Activated T-cell treated with anti-CD3 and anti-CD28 coated beads for 1 hour (primary cell): ENCODE measurements at regions not wholly inside any gene's neighbourhood (a gene's known extent, or its start where the extent isn't known, plus 50 kb on each side); places are given as distances from the start of the nearest gene placed in this dataset.
"Not testable (repeated sequence)": the region's sequence is repeated elsewhere in the genome, so short reads cannot be mapped to it uniquely, and the experiment has no call there.

Experiments
- DNase-seq: peaks from one replicate; pipeline ENCODE4 v3.0.0-alpha.2; 2020; ENCODE audit warnings: low read depth

DNA sequence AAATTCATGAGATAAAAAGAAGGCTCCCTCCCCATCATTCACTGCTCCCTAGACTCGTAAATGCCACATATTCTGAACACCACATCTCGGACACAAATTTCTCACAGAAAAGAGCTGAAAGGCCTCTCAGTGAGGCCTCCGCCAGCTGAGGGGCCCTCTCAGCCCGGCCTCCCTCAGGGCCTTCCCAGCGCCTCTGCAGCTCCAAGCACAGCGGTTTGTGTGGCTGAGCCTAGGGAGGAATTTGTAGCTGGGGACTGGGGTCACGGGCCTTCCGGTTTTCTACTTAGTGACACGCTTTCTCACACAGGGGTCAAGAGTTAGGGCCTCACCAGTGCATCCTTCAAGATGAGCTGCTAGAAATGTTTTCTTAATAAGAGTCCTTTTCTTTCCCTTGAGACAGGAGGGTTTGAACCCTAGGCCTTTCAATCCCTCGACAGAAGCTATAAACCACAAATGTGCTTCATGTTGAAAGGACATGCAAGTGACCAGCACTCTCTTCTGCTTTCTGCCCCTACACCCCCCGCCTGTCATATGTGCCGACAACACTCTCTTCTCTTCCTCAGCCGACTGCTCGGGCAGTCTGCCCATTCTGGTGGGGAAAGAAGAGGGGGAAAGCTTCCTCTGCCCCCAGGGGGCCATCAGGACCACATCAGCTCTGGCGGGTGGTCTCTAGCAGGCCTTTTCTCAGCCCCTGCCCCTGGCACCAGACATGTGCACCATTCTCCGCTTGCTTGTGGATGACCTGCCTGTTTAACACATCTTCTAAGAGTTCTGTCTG is 104.9 kb downstream of the CHIC2 start:
- no peak for DNase-seq

DNA sequence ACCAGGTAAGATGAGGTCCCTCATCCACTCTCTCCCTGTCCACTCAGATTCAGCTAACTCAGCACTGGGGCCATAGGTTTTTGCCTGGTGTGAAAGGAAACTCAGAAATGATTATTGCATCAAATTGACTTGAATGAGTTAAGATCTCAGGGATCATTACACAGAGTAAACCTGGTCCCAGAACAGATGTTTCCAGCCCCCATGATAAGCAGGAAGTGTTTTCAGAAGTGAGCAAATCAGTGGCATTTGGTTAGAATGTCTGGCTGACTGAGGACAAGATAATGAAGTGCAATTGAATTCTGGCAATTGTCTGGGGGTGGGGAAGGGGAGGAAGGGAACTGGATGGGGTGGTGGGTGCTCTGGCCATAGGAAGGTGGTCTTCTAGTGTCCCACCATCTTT is 108.0 kb downstream of the CHIC2 start:
- DNase-seq = no peak

GRCh38 chr4:53956053-53956452 is 108.4 kb downstream of the CHIC2 start:
- DNase-seq = no peak

- no peak for DNase-seq
Measured at GRCh38 chr4:53951414-53951813, 113.0 kb downstream of the CHIC2 start.

DNA sequence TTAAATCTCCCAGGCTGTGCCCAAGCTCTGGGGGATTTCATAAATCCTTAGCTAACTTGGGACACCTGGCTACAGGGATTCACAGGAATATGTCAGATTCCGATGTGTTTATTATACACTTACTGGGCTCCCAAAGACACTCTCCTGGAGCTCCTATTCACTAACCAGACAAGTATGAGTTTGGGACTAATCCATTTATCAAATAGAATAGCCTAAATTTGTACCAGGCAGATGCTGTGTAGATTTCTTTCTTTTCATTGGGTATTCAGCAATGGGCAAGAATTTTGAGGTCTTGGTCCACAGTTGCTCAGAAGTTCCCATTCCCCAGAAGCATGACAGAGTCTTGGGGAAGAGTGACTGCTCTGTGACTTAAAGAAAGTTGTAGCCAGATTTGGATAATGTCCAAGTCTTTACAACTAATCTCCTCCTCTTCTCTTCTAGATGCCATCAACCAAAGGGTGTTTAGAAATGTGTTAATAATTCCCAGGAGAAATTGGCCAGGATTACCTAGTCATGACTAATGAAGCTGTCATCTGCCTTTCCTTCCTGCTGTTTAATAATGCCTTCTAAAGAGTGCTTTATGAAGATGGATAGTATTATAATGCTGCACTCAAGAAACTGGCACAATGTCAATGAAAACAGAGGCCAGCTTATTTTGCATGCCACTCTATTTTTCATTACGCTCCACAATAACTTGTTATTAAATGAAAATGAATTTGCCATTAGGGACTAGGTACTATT is 120.9 kb downstream of the CHIC2 start:
- no peak for DNase-seq

DNA sequence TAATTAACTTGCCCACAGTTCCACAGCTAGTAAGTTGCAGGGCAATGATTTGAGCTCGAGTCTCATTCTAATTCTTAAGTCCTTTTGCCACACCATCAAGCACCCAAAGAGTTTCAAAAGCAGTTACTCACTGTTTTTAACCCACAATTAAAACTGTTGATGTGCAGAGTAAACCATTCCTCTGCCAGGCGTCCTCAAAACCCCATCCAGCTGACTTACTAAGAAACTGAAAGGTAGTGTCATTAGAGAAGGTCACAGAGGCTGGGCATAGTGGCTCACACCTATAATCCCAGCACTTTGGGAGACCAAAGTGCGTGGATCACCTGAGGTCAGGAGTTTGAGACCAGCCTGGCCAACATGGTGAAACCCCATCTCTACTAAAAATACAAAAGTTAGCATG is 121.7 kb downstream of the CHIC2 start:
- DNase-seq = no peak

- no peak for DNase-seq
Measured at GRCh38 chr4:53941331-53941730, 123.1 kb downstream of the CHIC2 start.

- not testable (repeated sequence) for DNase-seq
Measured at GRCh38 chr4:53939892-53940291, 124.5 kb downstream of the CHIC2 start.

- DNase-seq = no peak
Measured at GRCh38 chr4:53937918-53938317, 126.5 kb downstream of the CHIC2 start.

DNA sequence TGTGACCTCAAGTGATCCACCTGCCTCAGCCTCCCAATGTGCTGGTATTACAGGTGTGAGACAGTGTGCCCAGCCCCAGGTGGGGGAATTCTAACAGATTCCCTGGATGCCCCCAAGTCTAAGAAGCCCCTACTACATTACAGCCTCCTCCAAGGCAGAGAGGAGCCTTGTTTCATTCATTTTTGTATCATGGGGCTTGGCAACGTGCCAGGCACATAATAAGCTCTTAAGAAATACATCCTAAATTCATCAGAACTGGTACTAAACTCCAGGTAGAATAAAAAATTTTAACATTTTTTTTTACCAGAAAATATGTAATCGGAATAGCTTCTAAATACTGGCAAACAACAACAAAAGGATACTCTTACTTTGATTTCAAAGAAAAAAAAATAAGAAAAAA is 127.1 kb downstream of the CHIC2 start:
- DNase-seq = no peak

GRCh38 chr4:53935780-53936179 is 128.6 kb downstream of the CHIC2 start:
- no peak for DNase-seq

DNA sequence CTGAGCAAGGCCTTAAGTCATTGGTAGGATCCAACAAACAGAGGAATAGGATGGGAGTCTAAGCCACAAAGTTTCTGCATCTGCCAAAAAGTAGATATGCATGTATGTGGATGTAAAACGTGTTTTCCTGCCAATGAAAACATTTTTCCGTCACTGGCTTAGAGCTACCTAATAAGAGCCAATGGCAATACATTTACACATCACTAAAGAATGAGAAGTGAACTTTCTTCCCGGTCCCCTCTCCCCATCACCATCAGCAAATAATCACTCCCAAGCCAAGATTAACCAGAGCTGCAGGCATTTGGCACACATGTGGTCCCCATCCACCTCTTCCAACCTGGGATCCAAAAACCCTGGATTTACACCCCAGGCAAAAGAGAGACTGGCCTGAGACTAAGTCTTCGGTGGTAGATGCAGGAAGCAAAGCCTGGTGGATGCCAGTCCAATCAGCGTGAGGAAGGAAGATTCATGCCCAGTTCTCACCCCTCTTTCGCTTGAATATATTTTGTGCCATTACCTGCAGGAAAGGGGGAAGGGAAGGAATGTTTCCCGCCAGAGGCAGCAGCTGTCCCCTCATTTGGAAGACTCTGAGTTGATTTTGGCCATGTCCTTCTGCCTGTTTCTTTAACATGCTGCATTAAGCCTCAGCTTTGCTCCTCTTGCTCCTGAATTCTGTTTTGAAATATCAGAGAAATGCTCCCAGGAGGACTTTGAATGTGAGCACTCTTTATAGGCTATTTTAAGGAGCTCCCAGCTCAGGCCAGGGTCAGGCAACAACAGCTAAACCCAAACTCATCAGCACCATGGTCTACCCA is 131.4 kb downstream of the CHIC2 start:
- DNase-seq = no peak

GRCh38 chr4:53931461-53931961 is 132.9 kb downstream of the CHIC2 start:
- no peak for DNase-seq

DNA sequence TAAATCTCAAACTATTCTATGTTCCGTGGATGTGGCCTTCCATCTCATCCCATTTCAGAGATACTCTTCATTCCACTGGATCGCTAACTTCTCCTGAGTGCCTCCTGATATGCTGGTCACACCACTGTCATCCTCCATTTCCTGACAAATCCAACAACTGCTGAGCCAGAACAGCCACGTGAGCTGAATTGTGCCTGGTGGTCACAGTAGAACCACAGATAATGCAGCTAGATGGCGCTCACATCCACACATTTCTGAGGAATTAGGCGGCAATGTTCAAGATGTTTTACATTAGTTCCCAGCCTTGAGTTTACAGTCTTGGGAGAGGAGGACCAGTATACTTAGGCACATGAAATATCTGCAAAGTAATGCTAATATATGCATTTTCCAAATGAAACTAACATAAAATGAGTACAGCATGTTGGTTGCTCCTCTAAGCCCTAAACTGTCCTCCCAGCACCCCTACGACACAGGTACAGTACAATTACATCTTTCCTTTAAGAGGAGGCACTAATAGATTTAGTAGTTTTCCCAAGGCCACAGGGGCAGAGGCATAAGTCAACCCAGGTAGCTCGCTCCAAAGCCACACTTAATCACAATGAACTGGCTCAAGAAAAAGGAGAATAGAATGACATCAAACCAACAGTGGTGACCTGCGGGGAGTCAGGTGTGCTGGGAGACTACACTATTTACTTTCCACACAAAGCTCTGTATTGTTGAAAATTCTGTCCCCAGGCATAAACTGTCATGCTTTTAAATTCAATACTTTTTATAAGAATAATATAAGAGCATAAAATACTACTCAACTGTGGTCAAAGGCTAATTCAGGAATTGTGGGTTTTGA is 134.2 kb downstream of the CHIC2 start:
- peak; percentile 43 for DNase-seq

- no peak for DNase-seq
Measured at GRCh38 chr4:53929311-53929710, 135.1 kb downstream of the CHIC2 start.

DNA sequence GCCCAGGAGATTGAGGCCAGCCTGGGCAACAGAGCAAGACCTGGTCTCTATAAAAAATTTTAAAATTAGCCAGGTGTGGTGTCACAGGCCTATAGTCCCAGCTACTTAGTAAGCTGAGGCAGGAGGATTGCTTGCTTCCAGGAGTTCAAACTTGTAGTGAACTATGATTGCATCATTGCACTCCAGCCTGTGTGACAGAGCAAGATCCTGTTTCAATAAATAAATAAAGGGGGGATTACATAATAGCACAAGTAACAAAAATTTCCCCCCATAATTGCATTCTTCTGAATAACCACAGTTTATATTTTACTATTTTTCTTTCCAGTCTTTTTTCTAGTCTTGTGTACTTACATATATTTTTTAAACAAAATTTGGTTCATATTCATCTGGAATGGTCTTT is 135.6 kb downstream of the CHIC2 start:
- no peak for DNase-seq

DNA sequence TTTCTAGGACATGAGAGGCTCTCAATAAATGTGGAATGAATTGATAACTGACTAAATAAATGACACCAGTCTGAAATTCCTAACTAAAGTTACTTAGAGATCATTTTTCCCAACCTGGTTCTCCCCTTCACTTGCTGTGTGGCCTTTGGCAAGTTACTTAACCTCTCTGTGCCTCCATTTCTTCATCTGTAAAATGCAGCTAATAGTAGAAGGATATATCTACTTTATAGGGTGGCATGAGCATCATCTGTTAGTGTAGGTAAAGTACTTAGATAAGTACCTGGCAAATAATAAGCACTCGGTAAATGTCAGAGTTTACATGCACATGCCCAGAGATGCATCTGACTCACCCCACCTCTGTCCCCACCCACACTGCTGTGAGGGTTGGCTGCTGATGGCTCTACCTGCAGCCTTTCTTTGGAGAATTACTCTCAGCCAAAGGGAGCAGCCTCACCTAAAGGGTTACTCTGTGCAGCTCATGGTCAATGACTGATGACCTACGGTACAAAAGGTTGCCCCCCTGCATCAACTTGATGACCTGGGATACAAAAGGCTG is 139.3 kb downstream of the CHIC2 start:
- DNase-seq = no peak

DNA sequence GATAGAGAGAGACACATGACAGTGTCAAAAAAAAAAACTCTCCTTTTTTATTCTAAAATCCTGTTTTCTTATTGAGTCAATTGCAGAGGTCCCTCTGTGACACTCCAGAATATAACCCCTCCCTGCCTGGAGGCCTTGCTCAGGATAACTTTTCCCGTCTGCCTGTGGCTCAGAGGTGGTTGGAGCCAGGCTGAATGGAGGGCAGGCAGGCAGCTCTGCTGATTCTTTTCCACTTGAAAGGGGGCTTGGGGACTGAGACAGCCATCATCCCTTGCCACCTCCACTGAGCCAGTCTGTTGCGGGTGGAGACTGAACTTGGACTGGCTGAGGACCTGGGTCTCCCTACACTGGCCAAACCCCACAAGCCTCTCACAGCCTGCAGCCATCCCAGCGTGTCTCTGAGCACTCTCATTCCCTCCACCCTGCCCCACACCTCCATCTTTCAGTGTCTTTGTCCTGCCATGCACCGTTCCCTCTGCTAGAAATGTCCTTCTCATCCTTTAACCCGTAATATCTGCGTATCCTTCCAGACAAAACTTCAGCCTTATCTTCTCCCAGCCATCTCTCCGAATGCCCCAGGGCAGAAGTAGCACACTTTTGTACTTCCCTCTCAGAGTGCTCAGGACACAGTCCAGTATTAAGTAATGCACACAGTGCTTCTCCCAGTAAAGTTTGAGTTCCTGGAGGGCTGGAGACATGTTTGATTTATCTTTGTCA is 139.9 kb downstream of the CHIC2 start:
- DNase-seq = no peak

DNA sequence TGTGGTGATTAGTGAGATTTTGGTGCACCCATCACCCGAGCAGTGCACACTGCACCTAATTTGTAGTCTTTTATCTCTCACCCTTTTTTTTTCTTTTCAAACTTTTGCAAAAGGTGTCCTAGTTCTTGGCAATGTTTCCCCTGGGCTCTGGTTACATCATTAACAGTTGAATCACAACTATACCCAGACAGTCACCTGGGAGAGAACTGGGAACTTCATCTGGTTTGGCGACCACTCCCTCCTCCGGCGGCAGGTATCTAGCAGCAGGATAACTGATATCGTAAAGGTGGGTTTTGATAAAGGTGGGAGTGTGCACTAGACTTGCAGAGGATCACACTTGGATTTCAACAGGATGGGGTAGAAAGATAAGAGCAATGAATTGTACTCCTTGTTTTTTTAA is 140.5 kb downstream of the CHIC2 start:
- no peak for DNase-seq

DNA sequence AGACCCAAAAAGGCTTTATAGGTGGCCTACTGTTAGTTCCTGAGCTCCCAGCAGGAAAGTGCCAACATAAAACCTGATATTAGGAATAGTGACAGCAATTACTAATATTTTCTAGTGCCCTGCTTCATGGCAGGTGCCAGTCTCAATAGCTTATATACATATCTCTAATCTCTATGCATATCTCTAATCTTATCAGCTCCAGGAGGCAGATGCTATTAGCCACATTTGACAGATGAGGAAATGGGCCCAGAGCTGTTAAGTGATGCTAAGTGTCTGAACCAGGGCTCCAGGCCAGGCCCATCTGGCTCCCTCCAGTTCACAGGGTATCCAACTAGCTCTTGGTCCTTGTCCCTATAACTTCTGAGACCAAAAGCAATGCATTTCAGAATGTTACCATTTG is 142.5 kb downstream of the CHIC2 start:
- no peak for DNase-seq

DNA sequence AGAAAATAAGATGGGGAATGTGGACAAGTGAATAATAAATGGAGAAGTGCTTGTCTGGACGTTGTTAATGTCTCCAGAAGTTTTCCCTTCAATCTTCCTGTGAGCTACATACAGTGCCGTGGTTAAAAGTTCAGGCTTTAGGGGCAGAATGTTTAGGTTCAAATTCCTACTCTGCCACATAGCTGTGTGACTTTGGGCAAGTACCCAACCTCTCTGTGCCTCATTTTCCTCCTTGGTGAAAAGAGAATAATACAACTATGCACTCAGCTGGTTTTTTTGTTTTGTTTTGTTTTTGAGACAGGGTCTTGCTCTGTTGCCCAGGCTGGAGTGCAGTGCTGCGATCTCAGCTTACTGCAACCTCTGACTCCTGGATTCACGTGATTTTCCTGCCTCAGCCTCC is 143.5 kb downstream of the CHIC2 start:
- DNase-seq = no peak
